NT2/D1 (cell line): ENCODE measurements at regions not wholly inside any gene's neighbourhood (a gene's known extent, or its start where the extent isn't known, plus 50 kb on each side); places are given as distances from the start of the nearest gene placed in this dataset.

Source experiments
- YY1 ChIP-seq: IDR thresholded peaks from 2 replicates; pipeline ENCODE4 v1.6.1; 2011; ENCODE audit not compliant: insufficient read length, insufficient read depth
- ZNF274 ChIP-seq: IDR thresholded peaks from 2 replicates; pipeline ENCODE4 v1.6.1; 2011; ENCODE audit warnings: mild to moderate bottlenecking, low read depth, low read length

GRCh38 chr2:77713412-77713811, 191.2 kb upstream of the LRRTM4 start:
- TF ChIP-seq ZNF274 (no peak), YY1 (no peak)
